B cell (primary cell): ENCODE measurements at regions not wholly inside any gene's neighbourhood (a gene's known extent, or its start where the extent isn't known, plus 50 kb on each side); places are given as distances from the start of the nearest gene placed in this dataset.

Source experiments
- ATAC-seq: fragments of 200-7000 bp; cut with Tn5 transposase; one replicate; pipeline ENCODE4 v1.10.0; 2021; ENCODE audit warnings: low read depth, mild to moderate bottlenecking, moderate number of reproducible peaks, moderate library complexity
- CTCF ChIA-PET: fragments of 350-600 bp; sonication (Branson Sonifier 250); formaldehyde crosslinking; loops from one replicate; lab custom pipeline; 2021; ENCODE audit warnings: antibody characterized with exemption, inconsistent platforms; lab: Charles Lee
- POLR2A ChIA-PET: fragments of 350-600 bp; sonication (Branson Sonifier 250); formaldehyde crosslinking; loops from one replicate; lab custom pipeline; 2021; ENCODE audit warnings: antibody characterized with exemption; lab: Charles Lee
- DNase-seq: peaks from one replicate; pipeline ENCODE4 v3.0.0; 2013
- H2AFZ ChIP-seq: 2 replicates; pipeline ENCODE4 v1.6.1; 2012; ENCODE audit warnings: mild to moderate bottlenecking, low read depth, low read length; ENCODE audit not compliant: insufficient read depth, poor library complexity, severe bottlenecking
- H3K27ac ChIP-seq, 2 donors: 1 replicate in 1 of 2; 2 replicates in 1 of 2; pipeline ENCODE4 v1.5.1; 2012 to 2013; ENCODE audit warnings: low read length in 2 of 2, mild to moderate bottlenecking in 2 of 2, moderate library complexity in 1 of 2
- H3K27me3 ChIP-seq, 4 experiments: fragments of 200-600 bp in 1 of 4; sonication (generic) in 1 of 4; replicated peaks in 1 of 4; 1 replicate in 2 of 4; 2 replicates in 2 of 4; pipeline versions ENCODE4 v1.6.1 to v1.7.0; 2013 to 2016; ENCODE audit warnings: low read length in 3 of 4, mild to moderate bottlenecking in 2 of 4, mixed read lengths in 1 of 4, moderate library complexity in 1 of 4; ENCODE audit not compliant: insufficient read depth in 4 of 4, control insufficient read depth in 3 of 4; ENCODE audit errors: control extremely low read depth in 1 of 4
- H3K36me3 ChIP-seq, 2 experiments: replicated peaks in 1 of 2; 1 replicate in 1 of 2; 2 replicates in 1 of 2; pipeline versions ENCODE4 v1.6.1 to v1.7.1; 2013; ENCODE audit warnings: low read length in 1 of 2; ENCODE audit not compliant: insufficient read depth in 2 of 2, control insufficient read depth in 1 of 2; ENCODE audit errors: control extremely low read depth in 1 of 2, extremely low read depth in 1 of 2
- H3K4me1 ChIP-seq, 2 donors: fragments of 200-600 bp in 1 of 2; sonication (generic) in 1 of 2; 1 replicate in 1 of 2; 2 replicates in 1 of 2; pipeline versions ENCODE4 v1.5.1 to v1.6.1; 2013 to 2017; ENCODE audit warnings: low read length in 2 of 2; ENCODE audit not compliant: control insufficient read depth in 2 of 2, insufficient read depth in 2 of 2
- H3K4me2 ChIP-seq: replicated peaks from 2 replicates; pipeline ENCODE3; 2012; ENCODE audit warnings: mild to moderate bottlenecking, low read depth, low read length; ENCODE audit not compliant: poor library complexity, severe bottlenecking
- H3K4me3 ChIP-seq, 5 experiments: fragments of 200-600 bp in 1 of 5; sonication (generic) in 1 of 5; 1 replicate in 3 of 5; 2 replicates in 2 of 5; pipeline versions ENCODE4 v1.5.1 to v1.7.0; 2011 to 2016; ENCODE audit warnings: low read length in 4 of 5, mild to moderate bottlenecking in 4 of 5, low read depth in 2 of 5, control low read depth in 1 of 5, moderate library complexity in 1 of 5; ENCODE audit not compliant: insufficient read depth in 1 of 5; ENCODE audit errors: control extremely low read depth in 1 of 5, extremely low read depth in 1 of 5
- H3K79me2 ChIP-seq: fragments of 200-600 bp; sonication (generic); one replicate; pipeline ENCODE4 v1.6.0; 2016; ENCODE audit warnings: low read length; ENCODE audit not compliant: control insufficient read depth, insufficient read depth
- H3K9ac ChIP-seq: fragments of 200-600 bp; sonication (generic); 2 replicates; pipeline ENCODE4 v1.6.1; 2017; ENCODE audit warnings: mild to moderate bottlenecking, low read length, moderate library complexity
- H3K9me3 ChIP-seq, 3 donors: one replicate each; pipeline versions ENCODE4 v1.6.1 to v1.7.1; 2013; ENCODE audit warnings: low read length in 2 of 3; ENCODE audit not compliant: control insufficient read depth in 2 of 3, insufficient read depth in 1 of 3; ENCODE audit errors: control extremely low read depth in 1 of 3
- H4K20me1 ChIP-seq: 2 replicates; pipeline ENCODE4 v1.6.0; 2012; ENCODE audit warnings: mild to moderate bottlenecking, low read length; ENCODE audit not compliant: insufficient read depth, control insufficient read depth, poor library complexity, severe bottlenecking
- H3K27ac Mint-ChIP-seq: one replicate; pipeline ENCODE4 v1.8.0; 2021; ENCODE audit warnings: mixed read lengths
- H3K27me3 Mint-ChIP-seq: one replicate; pipeline ENCODE4 v1.8.0; 2021; ENCODE audit warnings: mixed read lengths
- H3K4me1 Mint-ChIP-seq: one replicate; pipeline ENCODE4 v1.8.0; 2021; ENCODE audit warnings: mixed read lengths
- H3K4me3 Mint-ChIP-seq: one replicate; pipeline ENCODE4 v1.8.0; 2021; ENCODE audit warnings: mixed read lengths
- H3K9me3 Mint-ChIP-seq: one replicate; pipeline ENCODE4 v1.8.0; 2022; ENCODE audit warnings: mixed read lengths; ENCODE audit not compliant: insufficient read depth
- CTCF ChIP-seq: fragments of 200-600 bp; IDR thresholded peaks from one replicate; pipeline ENCODE4 v1.8.0; 2022; ENCODE audit warnings: antibody characterized with exemption, mild to moderate bottlenecking
- EZH2 ChIP-seq: IDR thresholded peaks from 2 replicates; pipeline ENCODE4 v1.6.1; 2012; ENCODE audit warnings: borderline replicate concordance, low read depth, mild to moderate bottlenecking, moderate library complexity, low read length; ENCODE audit not compliant: insufficient read depth, poor library complexity, severe bottlenecking
- WGBS: methylation state at CpG from one replicate; pipeline ENCODE4 v1.1.5; 2013; ENCODE audit warnings: missing lambda C conversion rate; ENCODE audit not compliant: insufficient coverage; 5-methylcytosine and 5-hydroxymethylcytosine counted together
- intact Hi-C: fragments of 100-400 bp; cut with micrococcal nuclease; formaldehyde crosslinking; loops from one replicate; pipeline ENCODE4 v1.10.0; 2022

DNA sequence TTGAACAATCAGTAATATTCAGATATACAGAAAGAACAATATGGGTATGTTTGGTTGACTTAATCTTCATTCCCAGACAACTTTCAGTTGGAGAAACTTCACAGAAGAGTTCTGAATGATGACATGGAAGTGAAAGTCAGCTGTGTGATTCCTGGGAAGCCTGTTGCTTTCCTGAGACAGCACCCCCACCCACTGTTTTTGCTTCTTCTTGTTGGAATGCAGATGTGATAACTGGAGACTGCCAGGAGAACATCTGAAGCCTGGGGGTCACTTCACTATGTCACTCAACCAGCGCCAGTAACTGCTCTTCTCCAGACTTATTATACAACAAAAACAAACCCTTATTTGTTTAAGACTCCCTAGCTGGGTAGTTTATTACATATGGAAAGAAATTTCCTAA is 599.4 kb downstream of the ZIC1 start:
- no CpG with 5 or more reads among the region's 1 CpG for WGBS

DNA sequence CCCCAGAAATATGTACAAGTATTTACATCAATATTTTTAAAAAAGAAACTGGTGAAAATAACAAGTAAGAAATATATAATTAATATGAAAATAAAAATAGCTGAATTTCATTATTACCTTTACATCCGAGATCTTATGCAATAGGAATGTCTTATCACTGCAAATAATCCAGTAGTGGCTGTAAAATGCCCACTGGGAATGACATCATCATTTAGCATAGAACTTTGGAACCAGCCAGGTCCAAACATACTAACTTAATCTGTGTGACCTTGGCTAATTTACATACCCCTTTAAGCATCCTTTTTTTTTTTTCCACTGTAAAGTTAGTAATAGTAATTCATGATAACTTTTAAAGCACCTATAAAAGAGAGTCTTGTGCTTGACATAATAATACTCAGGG is 611.7 kb downstream of the ZIC1 start:
- Mint-ChIP-seq H3K27ac (no peak overlapping the region), H3K9me3 (peaks cover 4% of the 10 kb centered on the region), H3K4me3 (no peak overlapping the region), H3K27me3 (no peaks in the 10 kb centered on the region), H3K4me1 (no peaks in the 10 kb centered on the region)
- H3K4me3 ChIP-seq, result no peak overlapping the region
- POLR2A ChIA-PET, result no interaction called here
- peaks cover 0 to 1% (median 0%) of the 10 kb centered on the region in 3 donors for H3K9me3 ChIP-seq
- H3K9ac ChIP-seq, result no peak overlapping the region
- no peaks in the 10 kb centered on the region for H3K4me1 ChIP-seq
- TF ChIP-seq CTCF, result no peak
- H3K79me2 ChIP-seq, result no peaks in the 10 kb centered on the region
- CTCF ChIA-PET, result no interaction called here
- WGBS, result no CpG with 5 or more reads among the region's 1 CpG
- no peak overlapping the region for H3K4me2 ChIP-seq
- no peaks in the 10 kb centered on the region for H3K36me3 ChIP-seq
- H3K27me3 ChIP-seq, result no peaks in the 10 kb centered on the region
- H2AFZ ChIP-seq, result no peak overlapping the region
- DNase-seq (no peak), ATAC-seq (no peak)
- intact Hi-C loops, result loop anchor here (10.0 kb wide), 1 partner anchor 66 kb away; no protein-coding TSS in a partner anchor
- no peak overlapping the region for H3K27ac ChIP-seq
- H4K20me1 ChIP-seq, result no peaks in the 10 kb centered on the region

More for the DNA sequence above, 599.4 kb downstream of the ZIC1 start:
- H3K4me2 ChIP-seq, result no peak overlapping the region
- H3K4me1 ChIP-seq, result no peaks in the 10 kb centered on the region
- H3K27me3 ChIP-seq, result no peaks in the 10 kb centered on the region
- no peak overlapping the region for H3K27ac ChIP-seq
- H3K4me3 Mint-ChIP-seq, result no peak overlapping the region
- H3K9ac ChIP-seq, result no peak overlapping the region
- H3K4me3 ChIP-seq, result no peak overlapping the region
- H2AFZ ChIP-seq, result no peak overlapping the region
- no peaks in the 10 kb centered on the region for H4K20me1 ChIP-seq
- peaks cover 2% of the 10 kb centered on the region for H3K9me3 Mint-ChIP-seq
- ChIA-PET POLR2A (no interaction called here), CTCF (no interaction called here)
- no peaks in the 10 kb centered on the region for H3K27me3 Mint-ChIP-seq
- no peaks in the 10 kb centered on the region for H3K36me3 ChIP-seq
- H3K79me2 ChIP-seq, result no peaks in the 10 kb centered on the region
- no peak overlapping the region for H3K27ac Mint-ChIP-seq
- no peaks in the 10 kb centered on the region for H3K9me3 ChIP-seq
- intact Hi-C loops, result no loop called here
- TF ChIP-seq EZH2 (no peak), CTCF (no peak)
- H3K4me1 Mint-ChIP-seq, result no peaks in the 10 kb centered on the region
- no peak for DNase-seq
- no peak for ATAC-seq
